ENCODE measurements at regions not wholly inside any gene's neighbourhood (a gene's known extent, or its start where the extent isn't known, plus 50 kb on each side); places are given as distances from the start of the nearest gene placed in this dataset.

DNA sequence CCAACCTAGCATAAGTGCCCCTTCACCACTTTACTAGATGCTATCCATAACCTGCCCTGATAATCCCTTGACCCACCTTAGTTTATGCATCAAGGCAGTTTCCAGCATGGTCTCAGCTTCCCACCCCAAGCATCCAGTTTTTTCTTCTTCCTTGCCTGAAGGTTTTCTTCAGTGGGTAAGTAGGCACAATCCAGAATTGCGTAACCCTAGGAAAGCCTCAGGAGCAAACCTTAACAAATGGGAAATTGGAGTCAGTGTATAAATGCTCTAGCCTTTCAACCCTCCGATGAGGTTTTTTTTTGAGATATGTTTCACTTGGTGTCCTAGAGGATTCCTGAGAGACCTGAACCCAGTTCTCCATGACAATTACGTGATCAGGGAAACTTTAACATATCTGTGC lies 614.0 kb upstream of the BOD1L1 start:
- TF ChIP-seq, protein P1, sequence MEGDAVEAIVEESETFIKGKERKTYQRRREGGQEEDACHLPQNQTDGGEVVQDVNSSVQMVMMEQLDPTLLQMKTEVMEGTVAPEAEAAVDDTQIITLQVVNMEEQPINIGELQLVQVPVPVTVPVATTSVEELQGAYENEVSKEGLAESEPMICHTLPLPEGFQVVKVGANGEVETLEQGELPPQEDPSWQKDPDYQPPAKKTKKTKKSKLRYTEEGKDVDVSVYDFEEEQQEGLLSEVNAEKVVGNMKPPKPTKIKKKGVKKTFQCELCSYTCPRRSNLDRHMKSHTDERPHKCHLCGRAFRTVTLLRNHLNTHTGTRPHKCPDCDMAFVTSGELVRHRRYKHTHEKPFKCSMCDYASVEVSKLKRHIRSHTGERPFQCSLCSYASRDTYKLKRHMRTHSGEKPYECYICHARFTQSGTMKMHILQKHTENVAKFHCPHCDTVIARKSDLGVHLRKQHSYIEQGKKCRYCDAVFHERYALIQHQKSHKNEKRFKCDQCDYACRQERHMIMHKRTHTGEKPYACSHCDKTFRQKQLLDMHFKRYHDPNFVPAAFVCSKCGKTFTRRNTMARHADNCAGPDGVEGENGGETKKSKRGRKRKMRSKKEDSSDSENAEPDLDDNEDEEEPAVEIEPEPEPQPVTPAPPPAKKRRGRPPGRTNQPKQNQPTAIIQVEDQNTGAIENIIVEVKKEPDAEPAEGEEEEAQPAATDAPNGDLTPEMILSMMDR (IDR thresholded peaks at IDR 0.05; ENCODE audit: low read depth, low read length, missing control alignments): no peak
- no peak for DNase-seq (ENCODE audit: low read depth)

DNA sequence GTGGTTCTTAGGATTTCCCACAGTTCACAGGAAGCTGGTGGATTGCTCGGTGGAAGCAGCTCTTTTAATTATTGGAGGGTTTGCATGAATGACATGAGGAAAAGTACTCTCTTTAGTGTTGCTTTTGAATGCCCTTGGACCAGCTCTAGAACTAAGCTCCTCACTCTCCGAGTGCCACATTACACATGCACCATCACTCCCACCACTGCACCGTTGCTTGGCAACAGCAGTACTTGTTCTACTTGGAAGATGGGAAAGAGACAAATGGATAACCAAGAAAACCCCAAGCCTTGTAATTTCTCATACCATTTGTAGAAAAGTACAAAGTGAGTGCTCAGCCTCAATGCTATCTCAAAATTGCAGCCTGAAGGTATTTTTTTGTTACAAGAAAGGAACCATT lies 620.2 kb upstream of the BOD1L1 start:
- TF ChIP-seq, protein P1 (IDR thresholded peaks at IDR 0.05; ENCODE audit: low read depth, low read length, missing control alignments): no peak
- H3K4me3 ChIP-seq (ENCODE audit: low read depth, low read length): no peak overlapping the region
- DNase-seq (ENCODE audit: low read depth): no peak

More for the DNA sequence above, 614.0 kb upstream of the BOD1L1 start:
- H3K4me3 ChIP-seq (ENCODE audit: low read depth, low read length): no peak overlapping the region

DNA sequence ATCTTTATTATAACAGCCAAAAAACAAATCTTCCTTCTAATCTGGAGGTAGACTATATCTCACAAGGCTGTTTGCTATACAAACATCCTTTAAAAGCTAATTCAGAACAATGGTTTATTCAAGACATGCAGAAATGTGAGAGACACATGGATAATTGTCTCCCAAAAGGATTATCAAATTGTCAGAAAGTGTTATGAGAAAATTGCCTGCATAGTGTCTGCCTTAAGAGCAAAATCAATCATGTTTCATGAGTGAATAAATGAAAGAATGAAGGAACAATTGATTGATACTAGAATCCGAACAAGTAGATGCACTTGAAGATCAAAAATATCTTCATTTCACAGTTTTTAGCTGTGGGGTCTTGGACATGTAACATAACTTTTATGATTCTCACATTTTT lies 621.7 kb upstream of the BOD1L1 start:
- H3K4me3 ChIP-seq (ENCODE audit: low read depth, low read length): no peak overlapping the region
- DNase-seq (ENCODE audit: low read depth): no peak
- TF ChIP-seq, protein P1 (IDR thresholded peaks at IDR 0.05; ENCODE audit: low read depth, low read length, missing control alignments): no peak

DNA sequence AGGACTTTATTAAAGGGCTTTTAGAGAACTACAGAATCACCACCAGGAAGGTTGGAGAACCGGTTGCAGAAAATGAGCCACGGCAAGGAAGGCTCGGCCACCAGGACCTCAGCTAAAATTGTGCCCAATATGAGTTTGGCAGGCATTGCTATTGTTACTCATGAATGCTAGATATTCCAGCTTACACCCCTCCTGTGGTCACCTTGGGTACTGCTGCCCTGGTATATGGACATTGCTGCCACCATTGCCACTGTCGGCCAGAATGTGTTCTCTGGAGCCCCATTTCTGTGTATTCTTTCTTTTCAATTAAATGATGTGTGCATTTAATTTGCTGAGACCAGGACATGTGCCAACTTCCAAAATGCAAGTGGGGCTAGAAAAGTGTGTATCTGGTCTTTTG lies 626.7 kb upstream of the BOD1L1 start:
- DNase-seq (ENCODE audit: low read depth): no peak
- TF ChIP-seq, protein P1 (IDR thresholded peaks at IDR 0.05; ENCODE audit: low read depth, low read length, missing control alignments): peak; percentile 66
- no peak overlapping the region for H3K4me3 ChIP-seq (ENCODE audit: low read depth, low read length)

DNA sequence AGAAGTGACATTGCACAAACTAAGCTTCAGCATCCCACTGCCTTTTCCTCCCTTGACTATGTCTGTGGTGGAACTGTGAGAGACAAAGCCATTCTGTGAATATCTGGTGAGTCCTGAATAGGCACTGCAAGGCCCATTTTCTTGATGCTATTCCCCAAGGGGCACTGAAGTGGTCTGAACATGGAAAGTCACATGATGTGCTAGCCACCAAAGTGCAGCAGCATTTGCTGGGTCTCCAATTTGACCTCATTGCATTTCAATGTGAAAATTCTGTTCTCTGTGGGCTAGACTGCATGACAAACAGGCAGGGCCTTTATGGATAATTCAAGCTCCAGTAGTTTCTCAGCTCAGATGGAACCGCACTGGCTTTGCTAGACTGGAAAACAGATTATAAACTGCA lies 627.4 kb upstream of the BOD1L1 start:
- no peak overlapping the region for H3K4me3 ChIP-seq (ENCODE audit: low read depth, low read length)
- DNase-seq (ENCODE audit: low read depth): no peak
- TF ChIP-seq, protein P1 (IDR thresholded peaks at IDR 0.05; ENCODE audit: low read depth, low read length, missing control alignments): no peak

DNA sequence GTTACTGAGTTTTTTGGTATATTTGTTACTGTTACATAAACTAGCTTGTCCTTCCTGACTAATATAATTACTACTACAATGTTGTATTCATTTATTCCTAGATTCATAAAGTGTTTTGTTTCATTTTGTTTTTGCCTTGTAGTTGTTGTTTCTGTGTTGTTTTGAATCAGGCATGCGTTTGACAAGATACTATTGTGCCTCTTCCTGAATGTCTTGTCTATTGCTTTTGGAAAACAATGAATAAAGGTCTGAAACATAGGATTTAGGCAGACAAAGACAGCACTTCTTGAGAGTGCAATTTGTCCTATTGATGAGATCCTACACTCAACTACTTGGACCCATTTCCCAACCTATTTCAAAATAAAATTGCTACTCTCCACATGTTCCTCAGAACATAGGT lies 630.4 kb upstream of the BOD1L1 start:
- TF ChIP-seq, protein P1 (IDR thresholded peaks at IDR 0.05; ENCODE audit: low read depth, low read length, missing control alignments): no peak

DNA sequence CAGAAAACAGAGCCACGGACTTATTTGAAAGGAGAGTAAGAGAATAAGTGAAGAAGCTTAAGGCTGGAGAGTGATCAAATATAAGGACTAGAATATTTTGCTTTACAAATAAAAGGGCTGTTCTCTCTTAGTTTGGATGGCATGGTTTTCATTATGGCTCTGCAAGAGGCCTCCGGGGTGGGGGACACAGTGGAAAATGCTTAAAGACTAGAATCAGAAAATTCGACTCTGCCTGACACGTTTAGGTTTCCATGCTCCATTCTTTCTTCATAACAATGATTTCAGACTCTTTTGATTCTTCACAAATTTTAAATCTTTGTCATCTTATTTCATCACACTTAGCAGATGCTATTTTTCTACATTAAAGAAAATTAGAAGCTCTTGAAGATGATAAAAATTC lies 632.4 kb upstream of the BOD1L1 start:
- TF ChIP-seq, protein P1 (IDR thresholded peaks at IDR 0.05; ENCODE audit: low read depth, low read length, missing control alignments): no peak
- no peak overlapping the region for H3K4me3 ChIP-seq (ENCODE audit: low read depth, low read length)
- DNase-seq (ENCODE audit: low read depth): no peak

More for the DNA sequence above, 630.4 kb upstream of the BOD1L1 start:
- H3K4me3 ChIP-seq (ENCODE audit: low read depth, low read length): no peak overlapping the region
- no peak for DNase-seq (ENCODE audit: low read depth)

Measured in GM12864 (cell line).